ENCODE measurements at regions not wholly inside any gene's neighbourhood (a gene's known extent, or its start where the extent isn't known, plus 50 kb on each side); places are given as distances from the start of the nearest gene placed in this dataset.

- no peak overlapping the region for H2BK20ac ChIP-seq (ENCODE audit: low read length)
- no peaks in the 10 kb centered on the region for H3K9me3 ChIP-seq (ENCODE audit: insufficient read depth in 2 of 2, low read depth in 1 of 2, low read length in 1 of 2)
- no peak overlapping the region for H3K4me2 ChIP-seq (ENCODE audit: insufficient read depth in 1 of 2, low read depth in 2 of 2, low read length in 2 of 2)
- no peaks in the 10 kb centered on the region for H3K23me2 ChIP-seq (ENCODE audit: low read depth, low read length)
- no peak overlapping the region for H4K5ac ChIP-seq (ENCODE audit: insufficient read length, low read depth, low read length)
- H2BK15ac ChIP-seq (ENCODE audit: low read length), result no peak overlapping the region
- 91% methylated on average over 10 of the region's 10 CpGs; no CpG with 5 or more reads in 1 of the 2 experiments for WGBS, 2 experiments (ENCODE audit: extremely low coverage in 1 of 2, insufficient coverage in 1 of 2, insufficient read length in 1 of 2, insufficient replicate concordance in 2 of 2, low coverage in 1 of 2, low lambda C conversion rate in 2 of 2, missing lambda C conversion rate in 1 of 2)
- ChIA-PET CTCF (ENCODE audit: partially characterized antibody) (no interaction called here), POLR2A (ENCODE audit: partially characterized antibody) (no interaction called here)
- no peak overlapping the region for H2AFZ ChIP-seq (ENCODE audit: low read length)
- H3K4ac ChIP-seq (replicated peaks; ENCODE audit: insufficient read length, low read depth, low read length), result no peak overlapping the region
- no peak overlapping the region for H3K9ac ChIP-seq (replicated peaks in 1 of 4; ENCODE audit: extremely low read depth in 1 of 4, low read depth in 3 of 4, low read length in 3 of 4)
- H4K20me1 ChIP-seq (replicated peaks in 1 of 2; ENCODE audit: control insufficient read depth in 1 of 2, insufficient read depth in 2 of 2, low read length in 2 of 2), result no peaks in the 10 kb centered on the region
- H3K14ac ChIP-seq (ENCODE audit: insufficient read length), result no peak overlapping the region
- H3K4me1 ChIP-seq (replicated peaks in 1 of 4; ENCODE audit: control insufficient read depth in 3 of 4, insufficient read depth in 4 of 4, low read length in 3 of 4), result peaks cover 0 to 5% (median 1%) of the 10 kb centered on the region in 4 experiments; a peak in 2 of 7 replicates
- H2BK120ac ChIP-seq (replicated peaks; ENCODE audit: low read depth, low read length), result no peak overlapping the region
- H4K8ac ChIP-seq (ENCODE audit: extremely low read depth, insufficient read depth, low read length), result no peak overlapping the region; the same call in 1 of the 2 replicates
- no peak overlapping the region for H2AK5ac ChIP-seq (ENCODE audit: low read depth, low read length)
- no peak overlapping the region for H3K4me3 ChIP-seq (ENCODE audit: extremely low read depth in 1 of 4, insufficient read depth in 2 of 4, low read depth in 3 of 4, low read length in 4 of 4)
- H3K79me2 ChIP-seq (ENCODE audit: control insufficient read depth in 1 of 2, insufficient read depth in 2 of 2, low read length in 2 of 2), result no peaks in the 10 kb centered on the region
- no peak overlapping the region for H3K23ac ChIP-seq (ENCODE audit: insufficient read length)
- peaks cover 0 to 8% (median 3%) of the 10 kb centered on the region in 4 experiments; a peak in 4 of 7 replicates for H3K27me3 ChIP-seq (replicated peaks in 1 of 4; ENCODE audit: control insufficient read depth in 3 of 4, extremely low read depth in 1 of 4, insufficient read depth in 3 of 4, low read length in 3 of 4)
- no peak overlapping the region for H3K18ac ChIP-seq (ENCODE audit: extremely low read depth, low read length)
- no peak overlapping the region for H2BK12ac ChIP-seq (ENCODE audit: low read depth, low read length)
- no peaks in the 10 kb centered on the region for H3K36me3 ChIP-seq (ENCODE audit: control insufficient read depth in 2 of 4, insufficient read depth in 4 of 4, low read length in 3 of 4)
- H4K91ac ChIP-seq (replicated peaks; ENCODE audit: insufficient read length, low read length), result no peak overlapping the region
- no peaks in the 10 kb centered on the region for H3K79me1 ChIP-seq (ENCODE audit: low read depth, low read length)
- TF ChIP-seq TAF1 (IDR thresholded peaks at IDR 0.05; ENCODE audit: low read depth, low read length), result no peak
- TF ChIP-seq SUZ12 (IDR thresholded peaks at IDR 0.05; ENCODE audit: low read length), result no peak
- no peak overlapping the region for H3K56ac ChIP-seq (replicated peaks; ENCODE audit: insufficient read length, low read depth, low read length)
- H3K27ac ChIP-seq (ENCODE audit: low read depth, low read length), result no peak overlapping the region
- no peak overlapping the region for H2BK5ac ChIP-seq (ENCODE audit: low read depth, low read length)
- FAIRE-seq (no peak), DNase-seq (ENCODE audit: low read depth in 1 of 2, low spot score in 2 of 2) (no peak)
Observed at GRCh38 chr10:43760514-43760913, 111.8 kb upstream of the ZNF32 start.

All from H1 (cell line).